HEK293 (cell line): ENCODE measurements at regions not wholly inside any gene's neighbourhood (a gene's known extent, or its start where the extent isn't known, plus 50 kb on each side); places are given as distances from the start of the nearest gene placed in this dataset.

Experiments
- ELK4 ChIP-seq: IDR thresholded peaks from 2 replicates; pipeline ENCODE4 v1.6.1; 2011; ENCODE audit warnings: mild to moderate bottlenecking, low read depth, low read length, borderline replicate concordance
- FEZF1 ChIP-seq: fragments of 450-650 bp; formaldehyde crosslinking; IDR thresholded peaks from 2 replicates; pipeline ENCODE4 v1.5.1; 2016; ENCODE audit warnings: missing biosample characterization, missing genetic modification characterization
- GFI1B ChIP-seq: fragments of 450-650 bp; formaldehyde crosslinking; IDR thresholded peaks from 2 replicates; pipeline ENCODE4 v1.5.1; 2016; ENCODE audit warnings: missing biosample characterization, missing genetic modification characterization
- MEIS1 ChIP-seq: sonication (generic); formaldehyde crosslinking; IDR thresholded peaks from 2 replicates; pipeline ENCODE4 v1.8.1; 2022; ENCODE audit warnings: missing genetic modification reagents, mild to moderate bottlenecking, borderline replicate concordance
- PBX3 ChIP-seq: sonication (generic); formaldehyde crosslinking; IDR thresholded peaks from 2 replicates; pipeline ENCODE4 v1.8.1; 2022; ENCODE audit warnings: mild to moderate bottlenecking, moderate library complexity, missing genetic modification reagents
- PRDM2 ChIP-seq: fragments of 450-650 bp; formaldehyde crosslinking; IDR thresholded peaks from 2 replicates; pipeline ENCODE4 v1.5.1; 2016; ENCODE audit warnings: missing biosample characterization, missing genetic modification characterization, borderline replicate concordance
- REST ChIP-seq: fragments of 450-650 bp; formaldehyde crosslinking; IDR thresholded peaks from 2 replicates; pipeline ENCODE4 v1.5.1; 2016; ENCODE audit warnings: missing biosample characterization, missing genetic modification characterization
- SCRT2 ChIP-seq: fragments of 450-650 bp; formaldehyde crosslinking; IDR thresholded peaks from 2 replicates; pipeline ENCODE4 v1.5.1; 2016; ENCODE audit warnings: missing biosample characterization, missing genetic modification characterization
- SETDB1 ChIP-seq: IDR thresholded peaks from one replicate; pipeline ENCODE4 v1.6.1; 2017; ENCODE audit warnings: mild to moderate bottlenecking, low read length, moderate library complexity, mixed read lengths; ENCODE audit not compliant: insufficient read length
- SP7 ChIP-seq: fragments of 450-650 bp; formaldehyde crosslinking; IDR thresholded peaks from 2 replicates; pipeline ENCODE4 v1.5.1; 2016; ENCODE audit warnings: missing biosample characterization, missing genetic modification characterization
- ZBTB17 ChIP-seq: fragments of 450-650 bp; formaldehyde crosslinking; IDR thresholded peaks from 2 replicates; pipeline ENCODE4 v1.5.1; 2016; ENCODE audit warnings: missing biosample characterization, missing genetic modification characterization
- ZFP3 ChIP-seq: fragments of 450-650 bp; formaldehyde crosslinking; IDR thresholded peaks from 2 replicates; pipeline ENCODE4 v1.5.1; 2016; ENCODE audit warnings: low read depth, missing biosample characterization, missing genetic modification characterization
- ZFP37 ChIP-seq: fragments of 450-650 bp; formaldehyde crosslinking; IDR thresholded peaks from 2 replicates; pipeline ENCODE4 v1.5.1; 2016; ENCODE audit warnings: missing biosample characterization, missing genetic modification characterization
- ZFP69B ChIP-seq: fragments of 450-650 bp; formaldehyde crosslinking; IDR thresholded peaks from 2 replicates; pipeline ENCODE4 v1.5.1; 2016; ENCODE audit warnings: missing biosample characterization, missing genetic modification characterization
- ZIC2 ChIP-seq: fragments of 450-650 bp; formaldehyde crosslinking; IDR thresholded peaks from 2 replicates; pipeline ENCODE4 v1.5.1; 2016; ENCODE audit warnings: missing biosample characterization, missing genetic modification characterization
- ZNF174 ChIP-seq: fragments of 450-650 bp; formaldehyde crosslinking; IDR thresholded peaks from 2 replicates; pipeline ENCODE4 v1.5.0; 2017; ENCODE audit warnings: missing biosample characterization, mild to moderate bottlenecking, missing genetic modification characterization
- ZNF248 ChIP-seq: fragments of 450-650 bp; formaldehyde crosslinking; IDR thresholded peaks from 2 replicates; pipeline ENCODE4 v1.5.1; 2017; ENCODE audit warnings: missing biosample characterization, missing genetic modification characterization
- ZNF548 ChIP-seq: fragments of 450-650 bp; formaldehyde crosslinking; IDR thresholded peaks from 2 replicates; pipeline ENCODE4 v1.5.1; 2016; ENCODE audit warnings: missing biosample characterization, missing genetic modification characterization
- ZNF645 ChIP-seq: fragments of 450-650 bp; formaldehyde crosslinking; IDR thresholded peaks from 2 replicates; pipeline ENCODE4; 2016; ENCODE audit warnings: missing biosample characterization, missing genetic modification characterization
- ZNF677 ChIP-seq: fragments of 450-650 bp; IDR thresholded peaks from 2 replicates; pipeline ENCODE4 v1.5.0; 2018; ENCODE audit warnings: missing biosample characterization, mild to moderate bottlenecking, missing genetic modification characterization, moderate library complexity
- ZSCAN18 ChIP-seq: fragments of 450-650 bp; formaldehyde crosslinking; IDR thresholded peaks from 2 replicates; pipeline ENCODE4 v1.5.1; 2016; ENCODE audit warnings: missing biosample characterization, missing genetic modification characterization
- ZXDB ChIP-seq: fragments of 450-650 bp; formaldehyde crosslinking; IDR thresholded peaks from 2 replicates; pipeline ENCODE4 v1.5.1; 2016; ENCODE audit warnings: missing biosample characterization, missing genetic modification characterization

- TF ChIP-seq REST (tag by site-specific recombination) (0 out of 2 replicates have a peak, but pooled peaks have one; percentile 9), ELK4 (no peak), ZIC2 (no peak; the same call in 1 of the 2 replicates), SETDB1 (no peak), ZNF174 (no peak), ZBTB17 (tag by site-specific recombination) (peak; percentile 79), PBX3 (CRISPR knock-in tag) (no peak), ZSCAN18 (tag by site-specific recombination) (no peak), ZFP69B (peak; percentile 40; the same call in 1 of the 2 replicates), PRDM2 (tag by site-specific recombination) (no peak), MEIS1 (no peak), ZNF645 (tag by site-specific recombination) (no peak), FEZF1 (tag by site-specific recombination) (no peak), SCRT2 (tag by site-specific recombination) (no peak), SP7 (tag by site-specific recombination) (peak; percentile 79), ZXDB (tag by site-specific recombination) (no peak), ZFP3 (tag by site-specific recombination) (no peak), ZNF548 (tag by site-specific recombination) (no peak), ZNF677 (tag by site-specific recombination) (no peak), ZFP37 (tag by site-specific recombination) (peak; percentile 59), ZNF248 (tag by site-specific recombination) (no peak), GFI1B (no peak)
Observed at GRCh38 chr2:111698743-111699554, 185.0 kb downstream of the ANAPC1 start (continued).
